ENCODE measurements at regions not wholly inside any gene's neighbourhood (a gene's known extent, or its start where the extent isn't known, plus 50 kb on each side); places are given as distances from the start of the nearest gene placed in this dataset.

GRCh38 chr4:35697210-35697736, 547.0 kb downstream of the ARAP2 start:
- TF ChIP-seq RAD21 (IDR thresholded peaks at IDR 0.05; ENCODE audit: low read depth): no peak
- TF ChIP-seq EGR1 (IDR thresholded peaks at IDR 0.05): no peak
- no peak for TF ChIP-seq NFIC (IDR thresholded peaks at IDR 0.05)
- no peak for TF ChIP-seq TEAD4 (IDR thresholded peaks at IDR 0.05)
- TF ChIP-seq REST (IDR thresholded peaks at IDR 0.05; ENCODE audit: low read depth): no peak
- no peak for TF ChIP-seq FOXM1 (IDR thresholded peaks at IDR 0.05; ENCODE audit: borderline replicate concordance, low read depth)
- TF ChIP-seq TCF12 (IDR thresholded peaks at IDR 0.05; ENCODE audit: low read depth): no peak
- TF ChIP-seq TAF1 (IDR thresholded peaks at IDR 0.05; ENCODE audit: low read depth): no peak
- TF ChIP-seq ZBTB7A (IDR thresholded peaks at IDR 0.05; ENCODE audit: low read depth): no peak
- TF ChIP-seq USF1 (IDR thresholded peaks at IDR 0.05): no peak
- TF ChIP-seq YY1 (IDR thresholded peaks at IDR 0.05; ENCODE audit: low read depth): no peak

- no peak for TF ChIP-seq YY1 (IDR thresholded peaks at IDR 0.05; ENCODE audit: low read depth)
- no peak for TF ChIP-seq RAD21 (IDR thresholded peaks at IDR 0.05; ENCODE audit: low read depth)
- TF ChIP-seq MAX (IDR thresholded peaks at IDR 0.05): no peak
- TF ChIP-seq CEBPB (IDR thresholded peaks at IDR 0.05): no peak
- TF ChIP-seq FOXM1 (IDR thresholded peaks at IDR 0.05; ENCODE audit: borderline replicate concordance, low read depth): no peak
- no peak for TF ChIP-seq EP300 (IDR thresholded peaks at IDR 0.05; ENCODE audit: borderline replicate concordance)
- TF ChIP-seq TAF1 (IDR thresholded peaks at IDR 0.05; ENCODE audit: low read depth): no peak
These were observed 543.7 kb downstream of the ARAP2 start for GRCh38 chr4:35700663-35701062.

- TF ChIP-seq CEBPB (IDR thresholded peaks at IDR 0.05) (no peak), MAX (IDR thresholded peaks at IDR 0.05) (no peak), CREB1 (IDR thresholded peaks at IDR 0.05; ENCODE audit: low read depth) (no peak), TEAD4 (IDR thresholded peaks at IDR 0.05) (no peak), EGR1 (IDR thresholded peaks at IDR 0.05) (no peak), RAD21 (IDR thresholded peaks at IDR 0.05; ENCODE audit: low read depth) (no peak), REST (IDR thresholded peaks at IDR 0.05; ENCODE audit: low read depth) (no peak), TAF1 (IDR thresholded peaks at IDR 0.05; ENCODE audit: low read depth) (no peak), YY1 (IDR thresholded peaks at IDR 0.05; ENCODE audit: low read depth) (no peak), ZBTB7A (IDR thresholded peaks at IDR 0.05; ENCODE audit: low read depth) (no peak), EP300 (IDR thresholded peaks at IDR 0.05; ENCODE audit: borderline replicate concordance) (no peak), TCF12 (IDR thresholded peaks at IDR 0.05; ENCODE audit: low read depth) (no peak)
These were observed 535.2 kb downstream of the ARAP2 start for GRCh38 chr4:35709080-35709479.

GRCh38 chr4:35710343-35710742, 534.0 kb downstream of the ARAP2 start:
- no peak for TF ChIP-seq TEAD4 (IDR thresholded peaks at IDR 0.05)
- TF ChIP-seq MAX (IDR thresholded peaks at IDR 0.05): no peak
- no peak for TF ChIP-seq ZBTB7A (IDR thresholded peaks at IDR 0.05; ENCODE audit: low read depth)
- TF ChIP-seq RAD21 (IDR thresholded peaks at IDR 0.05; ENCODE audit: low read depth): no peak
- no peak for TF ChIP-seq EP300 (IDR thresholded peaks at IDR 0.05; ENCODE audit: borderline replicate concordance)
- TF ChIP-seq EGR1 (IDR thresholded peaks at IDR 0.05): no peak
- no peak for TF ChIP-seq USF1 (IDR thresholded peaks at IDR 0.05)
- TF ChIP-seq YY1 (IDR thresholded peaks at IDR 0.05; ENCODE audit: low read depth): no peak
- no peak for TF ChIP-seq CREB1 (IDR thresholded peaks at IDR 0.05; ENCODE audit: low read depth)
- no peak for TF ChIP-seq TCF12 (IDR thresholded peaks at IDR 0.05; ENCODE audit: low read depth)
- no peak for TF ChIP-seq REST (IDR thresholded peaks at IDR 0.05; ENCODE audit: low read depth)
- TF ChIP-seq FOXM1 (IDR thresholded peaks at IDR 0.05; ENCODE audit: borderline replicate concordance, low read depth): no peak
- TF ChIP-seq NFIC (IDR thresholded peaks at IDR 0.05): no peak
- TF ChIP-seq TAF1 (IDR thresholded peaks at IDR 0.05; ENCODE audit: low read depth): no peak
- TF ChIP-seq CEBPB (IDR thresholded peaks at IDR 0.05): no peak
